NB4 (cell line): ENCODE measurements at regions not wholly inside any gene's neighbourhood (a gene's known extent, or its start where the extent isn't known, plus 50 kb on each side); places are given as distances from the start of the nearest gene placed in this dataset.

Source experiments
- DNase-seq: peaks from one replicate; pipeline ENCODE4 v3.0.0; 2010; ENCODE audit warnings: low read depth
- H3K4me3 ChIP-seq: one replicate; pipeline ENCODE4 v1.5.1; 2011; ENCODE audit warnings: mild to moderate bottlenecking, low read depth, low read length, moderate library complexity
- MYC ChIP-seq: IDR thresholded peaks from 2 replicates; pipeline ENCODE4 v1.6.1; 2011; ENCODE audit warnings: low read depth, low read length
- POLR2A ChIP-seq: IDR thresholded peaks from 2 replicates; pipeline ENCODE4 v1.6.1; 2011; ENCODE audit warnings: mild to moderate bottlenecking; ENCODE audit not compliant: insufficient read length; ENCODE audit errors: extremely low read depth
- TF ChIP-seq, protein P1 (sequence below): IDR thresholded peaks from one replicate; pipeline ENCODE4 v1.5.1; 2012; ENCODE audit warnings: low read depth, low read length
- TF ChIP-seq, protein P2 (sequence below): IDR thresholded peaks from 2 replicates; pipeline ENCODE4 v1.6.1; 2011; ENCODE audit warnings: low read depth, low read length

DNA sequence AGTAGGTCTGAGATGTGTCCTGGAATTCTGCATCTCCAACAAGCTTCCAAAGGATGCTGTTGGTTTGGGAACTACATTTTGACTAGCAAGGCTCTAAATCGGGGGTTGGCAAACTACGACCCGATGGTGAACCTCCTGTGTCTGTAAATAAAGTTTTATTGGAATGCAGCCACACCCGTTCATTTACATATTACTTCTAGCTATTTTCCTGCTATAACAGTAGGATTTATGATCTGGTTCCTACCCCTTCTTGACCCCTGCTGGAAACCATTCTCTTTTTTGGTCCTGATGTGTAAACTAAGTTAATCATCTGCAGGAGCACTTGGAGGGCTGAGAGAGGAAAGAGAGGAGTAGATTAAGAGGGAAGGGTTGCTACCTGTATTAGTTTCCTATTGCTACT, 454.5 kb downstream of the RASEF start:
- TF ChIP-seq, protein P1, sequence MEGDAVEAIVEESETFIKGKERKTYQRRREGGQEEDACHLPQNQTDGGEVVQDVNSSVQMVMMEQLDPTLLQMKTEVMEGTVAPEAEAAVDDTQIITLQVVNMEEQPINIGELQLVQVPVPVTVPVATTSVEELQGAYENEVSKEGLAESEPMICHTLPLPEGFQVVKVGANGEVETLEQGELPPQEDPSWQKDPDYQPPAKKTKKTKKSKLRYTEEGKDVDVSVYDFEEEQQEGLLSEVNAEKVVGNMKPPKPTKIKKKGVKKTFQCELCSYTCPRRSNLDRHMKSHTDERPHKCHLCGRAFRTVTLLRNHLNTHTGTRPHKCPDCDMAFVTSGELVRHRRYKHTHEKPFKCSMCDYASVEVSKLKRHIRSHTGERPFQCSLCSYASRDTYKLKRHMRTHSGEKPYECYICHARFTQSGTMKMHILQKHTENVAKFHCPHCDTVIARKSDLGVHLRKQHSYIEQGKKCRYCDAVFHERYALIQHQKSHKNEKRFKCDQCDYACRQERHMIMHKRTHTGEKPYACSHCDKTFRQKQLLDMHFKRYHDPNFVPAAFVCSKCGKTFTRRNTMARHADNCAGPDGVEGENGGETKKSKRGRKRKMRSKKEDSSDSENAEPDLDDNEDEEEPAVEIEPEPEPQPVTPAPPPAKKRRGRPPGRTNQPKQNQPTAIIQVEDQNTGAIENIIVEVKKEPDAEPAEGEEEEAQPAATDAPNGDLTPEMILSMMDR, result no peak
- TF ChIP-seq MYC (no peak), POLR2A (no peak)
- TF ChIP-seq, protein P2, sequence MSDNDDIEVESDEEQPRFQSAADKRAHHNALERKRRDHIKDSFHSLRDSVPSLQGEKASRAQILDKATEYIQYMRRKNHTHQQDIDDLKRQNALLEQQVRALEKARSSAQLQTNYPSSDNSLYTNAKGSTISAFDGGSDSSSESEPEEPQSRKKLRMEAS, result no peak
- no peak overlapping the region for H3K4me3 ChIP-seq
- no peak for DNase-seq

DNA sequence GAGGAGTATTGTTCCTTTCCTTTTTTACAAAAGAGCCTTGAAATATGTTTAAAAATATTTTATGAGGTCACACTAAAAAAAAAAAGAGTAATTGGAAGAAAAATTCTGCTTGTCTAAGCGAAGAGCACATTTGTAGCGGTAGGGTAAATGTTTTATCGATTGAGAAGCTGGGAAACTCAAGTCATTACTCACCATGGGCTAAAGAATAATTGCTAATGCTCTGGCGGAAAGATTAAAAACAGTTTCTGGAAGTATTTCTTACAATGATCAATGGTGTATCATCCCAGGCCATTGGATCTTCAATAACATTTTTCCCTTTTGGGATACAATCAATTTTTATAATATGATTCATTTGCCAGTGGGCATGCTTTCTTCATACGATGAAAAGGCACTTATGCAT, 450.0 kb downstream of the RASEF start:
- DNase-seq, result no peak
- TF ChIP-seq, protein P1, result no peak
- no peak for TF ChIP-seq POLR2A
- TF ChIP-seq, protein P2, result no peak
- no peak for TF ChIP-seq MYC
- no peak overlapping the region for H3K4me3 ChIP-seq

DNA sequence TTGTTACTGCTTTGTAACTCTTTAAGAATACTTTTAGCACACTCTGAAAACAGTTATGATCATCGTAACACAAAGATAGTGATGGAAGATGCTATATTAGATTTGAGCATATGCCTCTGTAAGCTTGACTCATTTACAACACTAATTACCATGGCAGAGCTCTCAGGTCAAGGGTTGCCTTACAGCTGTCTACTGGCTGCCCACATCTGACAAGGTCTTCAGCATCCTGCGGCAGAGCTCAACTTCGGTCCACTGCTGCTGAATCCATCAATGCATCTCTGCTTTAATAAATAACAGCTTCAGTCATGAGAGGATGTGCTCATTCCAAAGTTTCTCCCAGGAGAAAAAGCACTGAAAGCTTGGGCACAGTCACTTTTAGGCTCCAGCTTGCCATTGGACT, 449.4 kb downstream of the RASEF start:
- no peak overlapping the region for H3K4me3 ChIP-seq
- TF ChIP-seq, protein P1, result no peak
- TF ChIP-seq POLR2A (no peak), MYC (no peak)
- TF ChIP-seq, protein P2, result no peak
- DNase-seq, result no peak

DNA sequence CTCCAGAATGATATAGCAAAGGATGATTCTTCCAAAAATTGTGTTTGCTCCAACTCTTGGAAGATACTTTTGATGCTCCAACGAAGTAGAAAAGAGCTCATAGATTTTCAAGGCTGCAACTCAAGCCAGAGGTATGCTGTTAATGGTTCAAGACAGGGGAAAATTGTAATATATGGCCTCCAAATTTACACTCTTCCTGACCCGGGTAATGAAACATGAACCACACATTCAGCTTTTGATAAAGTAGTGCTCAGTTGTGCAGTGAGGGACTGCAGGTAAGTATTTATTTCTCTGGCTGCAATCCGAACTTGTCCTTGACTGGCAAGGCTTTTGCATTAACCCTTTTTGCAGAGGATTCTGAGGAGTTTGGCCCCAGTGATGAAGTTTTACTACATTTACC, 446.4 kb downstream of the RASEF start:
- H3K4me3 ChIP-seq, result no peak overlapping the region
- no peak for DNase-seq
- no peak for TF ChIP-seq MYC
- TF ChIP-seq, protein P1, result no peak

DNA sequence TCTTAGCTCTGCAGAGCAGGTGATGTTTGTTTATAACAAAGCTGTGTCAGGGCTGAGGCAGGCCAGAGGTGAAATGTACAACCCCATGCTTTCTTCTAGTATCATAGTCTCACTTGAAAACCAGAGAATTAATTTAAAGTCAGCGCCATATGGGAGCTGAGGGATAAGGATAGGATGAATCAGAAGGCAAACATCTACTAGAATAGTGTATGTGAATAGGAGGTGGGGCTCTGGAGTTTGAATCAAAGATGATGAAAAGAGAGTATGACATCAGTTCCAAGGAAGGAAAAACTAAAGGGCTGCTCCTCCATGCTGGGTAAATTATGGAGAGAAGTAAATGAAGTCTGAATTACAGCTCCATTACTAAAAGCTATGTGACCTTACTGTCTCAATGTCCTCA, 441.5 kb downstream of the RASEF start:
- no peak for DNase-seq
- H3K4me3 ChIP-seq, result no peak overlapping the region
- TF ChIP-seq MYC (no peak), POLR2A (no peak)
- TF ChIP-seq, protein P2, result no peak
- TF ChIP-seq, protein P1, result no peak

DNA sequence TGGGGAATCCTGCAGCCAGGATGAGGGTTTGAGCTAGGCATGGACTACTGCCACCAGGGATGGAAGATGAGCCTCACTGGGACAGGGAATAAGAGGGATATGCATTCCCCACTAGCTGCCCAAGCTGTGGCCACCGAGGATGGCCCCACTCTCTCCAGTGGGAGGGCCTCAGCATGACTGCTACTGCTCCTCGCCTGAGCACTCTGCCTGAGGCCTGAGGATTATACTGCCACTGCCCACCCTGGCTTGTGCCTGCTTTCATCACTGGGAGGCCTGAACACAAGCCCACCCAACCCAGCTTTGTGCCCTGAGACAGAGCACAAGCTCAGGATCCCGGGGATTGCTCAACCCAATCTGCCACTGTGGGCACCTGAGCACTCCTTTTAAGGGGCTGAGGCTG, 425.6 kb downstream of the RASEF start:
- no peak overlapping the region for H3K4me3 ChIP-seq
- TF ChIP-seq, protein P1, result no peak
- no peak for DNase-seq
